Activated CD4-positive, alpha-beta T cell treated with anti-CD3 and anti-CD28 coated beads, Interleukin-2, Interleukin-4, amounts not matched to agents 100 ng/mL and 50 ng/mL, durations not matched to agents 16 hours and 8 hours (primary cell): ENCODE measurements at regions not wholly inside any gene's neighbourhood (a gene's known extent, or its start where the extent isn't known, plus 50 kb on each side); places are given as distances from the start of the nearest gene placed in this dataset.

Source experiments
- DNase-seq: peaks from one replicate; pipeline ENCODE4 v3.0.0-alpha.2; 2020; ENCODE audit warnings: low spot score

DNA sequence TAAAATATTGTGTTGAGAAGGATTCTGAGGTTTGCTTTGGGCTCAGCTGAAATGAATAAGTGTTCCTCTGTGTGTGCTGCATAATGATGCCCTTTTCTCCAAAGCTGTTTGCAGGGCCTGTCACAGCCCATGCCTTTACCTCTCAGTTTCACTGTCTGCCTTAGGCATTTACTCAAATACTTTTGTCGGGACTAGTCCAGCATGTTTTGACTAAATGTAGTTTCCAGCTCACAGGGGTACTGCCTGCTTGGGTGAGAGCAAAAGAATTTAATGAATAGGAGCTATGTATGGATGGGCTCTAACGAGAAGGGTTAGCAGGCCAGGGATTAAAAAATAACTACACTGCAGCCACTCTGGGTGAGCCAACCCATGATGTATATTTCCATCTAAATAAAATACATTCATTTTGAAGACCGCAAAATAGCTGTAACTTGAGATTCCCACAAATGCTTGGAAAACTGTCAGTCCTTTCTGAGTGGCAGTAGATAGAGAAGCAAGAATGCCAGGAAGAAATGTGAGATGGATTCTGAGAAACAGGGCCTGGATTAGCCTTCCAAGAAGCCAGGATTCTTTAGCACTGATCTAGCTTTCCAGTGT, 549.2 kb upstream of the TBL1XR1 start:
- DNase-seq = no peak

DNA sequence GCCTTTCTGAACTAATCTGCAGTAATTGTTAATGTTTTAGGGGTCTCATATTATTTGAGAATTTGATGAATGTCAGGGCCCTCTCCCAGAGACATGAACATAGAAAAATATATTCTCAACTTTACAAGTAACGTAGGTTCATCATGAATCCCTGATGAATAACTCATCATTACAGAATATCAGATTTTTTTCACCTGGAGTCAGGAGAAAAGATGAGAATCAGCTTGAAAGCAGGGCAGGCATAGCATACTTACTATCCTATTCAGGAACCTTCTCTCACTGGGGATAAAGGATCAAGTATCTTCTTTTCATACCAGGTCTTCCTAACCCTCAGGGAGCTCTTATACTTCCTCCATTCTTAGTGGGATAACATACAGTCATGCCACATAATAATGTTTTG, 552.6 kb upstream of the TBL1XR1 start:
- no peak for DNase-seq

DNA sequence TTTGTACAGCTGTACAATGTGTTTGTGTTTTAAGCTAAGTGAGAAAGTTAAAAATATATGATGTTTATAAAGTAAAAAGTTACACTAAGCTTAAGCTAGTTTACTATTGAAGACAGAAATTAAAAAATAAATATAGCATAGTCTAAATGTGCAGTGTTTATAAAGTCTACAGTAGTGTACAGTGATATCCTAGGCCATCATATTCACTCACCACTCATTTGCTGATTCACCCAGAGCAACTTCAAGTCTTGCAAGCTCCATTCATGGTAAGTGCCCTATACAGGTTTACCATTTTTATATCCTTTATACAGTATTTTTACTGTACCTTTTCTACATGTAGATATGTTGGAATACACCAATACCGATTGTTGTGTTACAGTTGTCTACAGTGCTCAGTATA, 553.2 kb upstream of the TBL1XR1 start:
- no peak for DNase-seq

DNA sequence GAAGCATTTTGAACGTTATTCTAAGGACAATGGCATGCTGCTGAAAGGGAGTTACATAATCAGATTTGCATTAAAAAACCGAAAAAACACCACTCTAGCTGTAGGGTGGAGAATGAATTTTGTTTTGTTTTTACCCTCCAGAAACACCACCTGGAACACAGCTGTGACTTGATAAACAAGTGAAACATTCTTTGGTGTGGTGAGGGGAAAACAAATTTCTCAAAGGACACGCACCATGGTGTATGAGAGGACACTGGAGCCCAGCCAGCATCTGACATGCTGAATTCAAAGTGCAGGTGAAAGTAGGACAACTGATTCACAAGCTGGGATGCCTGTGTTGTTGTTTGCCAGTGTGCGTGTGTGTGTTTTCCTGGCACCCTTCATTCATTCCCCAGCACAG, 554.5 kb upstream of the TBL1XR1 start:
- DNase-seq = no peak

DNA sequence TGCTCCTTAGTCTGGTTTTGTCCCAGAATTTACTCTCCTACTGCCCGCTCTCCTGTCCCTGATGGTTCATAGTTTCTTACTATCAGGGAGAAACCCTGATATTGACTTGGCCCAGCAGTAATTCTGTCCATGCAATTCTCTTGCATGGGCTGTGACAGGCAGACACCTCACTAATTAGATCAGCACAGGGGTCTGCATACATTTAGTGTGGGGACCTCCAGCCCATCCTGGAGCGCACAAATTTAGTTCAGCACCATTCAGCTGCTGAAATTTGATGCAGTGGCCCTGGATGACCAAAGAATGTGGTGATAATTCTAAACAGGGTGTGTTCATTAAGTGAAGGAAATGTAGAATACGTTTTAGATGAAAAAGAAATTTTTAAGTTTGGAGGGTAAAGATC, 555.5 kb upstream of the TBL1XR1 start:
- no peak for DNase-seq

DNA sequence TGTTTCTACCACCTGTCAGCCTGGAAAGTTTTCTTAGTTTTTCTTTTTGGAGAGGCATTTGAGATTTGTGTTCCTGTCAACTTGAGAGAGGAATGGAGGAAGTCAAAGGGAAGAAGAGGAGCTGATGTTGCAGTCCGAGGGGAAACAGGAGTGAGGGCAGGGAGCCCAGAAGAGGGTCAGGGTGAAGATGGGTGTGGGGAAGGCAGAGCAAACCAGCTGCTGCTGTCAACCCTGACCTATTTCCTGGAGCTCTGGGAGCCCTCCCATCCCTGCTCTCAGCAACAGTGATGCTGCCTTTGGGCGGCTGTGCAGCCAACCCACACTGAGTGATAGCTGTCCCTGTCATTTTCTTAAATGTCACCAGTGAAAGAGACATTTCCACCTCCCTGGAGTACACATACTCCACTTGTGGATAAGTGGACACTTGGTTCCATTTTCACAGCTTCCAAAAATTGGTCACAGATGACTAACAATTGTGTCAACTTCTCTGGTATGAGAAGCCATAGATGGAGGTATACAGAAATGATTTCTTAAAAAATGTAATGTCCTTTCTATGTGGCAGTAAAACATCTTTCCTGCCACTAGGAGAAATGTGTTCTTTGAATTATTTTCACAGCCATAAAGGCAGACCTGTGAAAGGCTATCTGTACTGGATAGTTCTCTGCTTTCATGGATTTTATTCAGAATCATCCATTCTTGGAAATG, 556.3 kb upstream of the TBL1XR1 start:
- DNase-seq = no peak

DNA sequence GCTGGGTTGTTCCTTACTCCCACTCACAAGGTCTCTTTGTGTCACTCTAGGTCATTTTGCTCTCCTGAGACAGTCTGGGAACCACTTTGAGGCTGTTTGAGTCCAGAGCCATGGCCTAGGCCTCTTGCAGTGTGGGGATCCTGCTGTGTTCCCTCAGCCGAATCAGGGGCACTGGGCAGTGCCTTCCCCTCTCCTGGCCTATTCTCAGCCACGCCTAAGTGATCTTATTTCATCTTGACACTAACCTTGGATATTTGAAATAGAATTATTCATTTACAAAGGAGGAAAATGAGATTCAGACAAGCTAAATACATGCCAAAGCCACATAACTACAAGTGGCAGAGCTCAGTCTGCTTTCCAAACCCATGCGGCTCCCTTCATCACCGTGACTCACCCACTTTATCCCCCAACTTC, 557.2 kb upstream of the TBL1XR1 start:
- no peak for DNase-seq

DNA sequence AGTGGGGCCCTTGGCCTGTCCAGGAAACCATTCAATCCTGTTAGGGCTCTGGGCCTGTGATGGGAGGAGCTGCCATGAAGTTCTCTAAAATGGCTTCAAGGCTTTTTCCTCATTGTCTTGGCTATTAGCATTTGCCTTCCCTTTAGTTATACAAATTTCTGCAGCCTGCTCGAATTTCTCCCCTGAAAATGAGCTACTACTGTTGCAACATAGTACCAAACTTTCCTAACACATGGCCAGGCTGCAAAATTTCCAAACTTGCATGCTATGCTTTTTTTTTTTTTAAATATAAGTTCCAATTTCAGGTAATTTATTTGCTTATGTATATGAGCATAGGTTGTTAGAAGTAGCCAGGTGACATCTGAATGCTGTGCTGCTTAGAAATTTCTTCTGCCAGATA, 560.8 kb upstream of the TBL1XR1 start:
- DNase-seq = no peak

DNA sequence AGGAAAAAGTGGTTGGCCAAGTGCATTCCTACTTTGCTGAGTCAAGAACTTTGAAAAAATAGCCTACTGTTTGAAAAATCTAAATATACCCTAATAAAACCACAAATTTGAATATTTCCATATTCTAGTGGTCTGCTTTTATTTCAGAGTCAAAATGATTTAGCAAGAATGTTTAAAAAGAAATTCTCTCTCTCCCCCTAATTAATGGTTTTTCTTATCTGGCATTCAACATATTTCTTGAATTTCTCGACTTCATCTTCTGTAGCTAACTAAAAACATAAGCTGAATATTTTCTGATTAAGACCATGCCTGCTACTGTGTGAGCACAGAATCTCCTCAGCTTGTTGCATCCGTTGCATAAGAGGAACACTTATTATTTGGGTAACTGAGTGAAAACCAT, 563.5 kb upstream of the TBL1XR1 start:
- DNase-seq = no peak

DNA sequence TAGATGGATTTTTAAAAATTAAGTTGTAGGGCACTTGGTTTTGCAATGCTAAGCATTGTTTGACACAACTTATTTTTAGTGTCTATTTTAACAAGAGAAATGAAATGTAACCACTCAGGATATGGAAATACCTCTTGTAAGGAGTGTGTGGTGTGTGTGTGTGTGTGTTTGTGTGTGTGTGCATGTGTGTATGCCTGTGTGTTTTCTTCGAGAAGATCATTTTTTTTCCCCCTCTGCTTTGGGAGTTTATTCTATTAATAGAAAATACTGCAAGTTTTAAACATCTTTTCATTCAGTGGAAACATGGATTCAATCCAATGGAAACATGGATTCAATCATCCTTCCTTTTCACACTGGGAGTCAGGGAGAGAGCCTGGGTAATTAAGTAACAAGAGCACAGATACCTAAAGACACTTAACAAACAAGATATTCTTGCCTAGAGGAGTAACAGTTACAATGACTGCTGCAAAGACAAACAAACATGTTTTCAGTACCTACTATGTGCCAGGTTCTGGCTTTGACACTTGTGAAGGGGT, 567.2 kb upstream of the TBL1XR1 start:
- no peak for DNase-seq

DNA sequence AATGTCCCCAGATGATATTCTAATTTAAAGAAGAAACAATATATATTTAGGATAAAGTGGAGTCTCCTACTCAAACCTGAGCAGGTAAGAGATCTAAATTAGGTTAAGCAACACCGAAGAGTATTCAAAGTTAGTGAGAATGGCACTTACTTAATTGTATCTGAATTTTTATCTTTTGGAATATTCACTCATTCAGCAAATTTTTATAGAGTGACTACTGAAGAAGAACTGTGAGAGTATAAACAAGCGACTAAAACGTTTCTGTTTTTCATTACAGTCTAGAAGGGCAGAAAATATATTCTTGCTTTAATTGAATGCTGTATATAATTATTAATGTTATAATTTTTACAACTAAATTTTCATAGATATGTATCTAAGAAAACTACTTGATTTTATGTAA, 567.7 kb upstream of the TBL1XR1 start:
- no peak for DNase-seq

DNA sequence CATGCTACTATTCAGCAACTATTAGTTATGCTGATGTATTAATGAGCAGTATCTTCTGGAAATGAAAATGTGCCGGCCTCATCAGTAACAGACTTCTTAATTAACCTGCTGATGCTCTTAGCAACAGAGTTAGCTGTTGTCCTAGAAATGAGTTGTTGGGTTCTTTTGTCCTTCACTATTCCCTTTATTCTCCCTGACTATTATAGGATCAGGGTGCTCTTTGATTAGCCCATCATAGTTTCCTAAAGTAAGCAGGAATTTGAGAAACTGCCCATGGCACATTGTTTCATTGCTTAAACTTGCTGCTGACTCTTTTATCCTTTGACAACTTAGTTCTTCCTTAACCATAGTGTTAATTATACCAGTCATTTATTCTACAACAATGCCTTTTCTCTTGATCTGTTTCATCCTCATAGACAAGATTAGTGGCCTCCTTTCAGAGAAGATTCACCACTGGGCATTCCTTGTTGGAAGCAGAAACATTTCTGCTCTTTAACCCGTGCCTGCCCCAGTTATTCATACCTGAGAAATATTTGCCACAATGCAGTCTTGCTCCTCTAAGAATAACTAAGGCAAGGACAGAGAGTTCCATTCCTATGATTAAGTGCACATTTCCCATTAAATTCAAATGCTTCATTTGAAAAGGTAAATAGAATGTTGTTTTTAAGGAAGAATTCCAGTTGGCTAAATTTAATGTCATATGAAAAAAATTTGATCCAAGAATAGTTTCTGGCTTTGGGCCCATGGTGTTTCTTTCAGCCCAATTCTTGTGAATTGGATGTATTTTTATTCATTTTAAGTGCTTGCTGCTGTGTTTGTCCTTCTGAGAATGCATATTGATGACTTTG, 573.3 kb upstream of the TBL1XR1 start:
- DNase-seq = no peak

DNA sequence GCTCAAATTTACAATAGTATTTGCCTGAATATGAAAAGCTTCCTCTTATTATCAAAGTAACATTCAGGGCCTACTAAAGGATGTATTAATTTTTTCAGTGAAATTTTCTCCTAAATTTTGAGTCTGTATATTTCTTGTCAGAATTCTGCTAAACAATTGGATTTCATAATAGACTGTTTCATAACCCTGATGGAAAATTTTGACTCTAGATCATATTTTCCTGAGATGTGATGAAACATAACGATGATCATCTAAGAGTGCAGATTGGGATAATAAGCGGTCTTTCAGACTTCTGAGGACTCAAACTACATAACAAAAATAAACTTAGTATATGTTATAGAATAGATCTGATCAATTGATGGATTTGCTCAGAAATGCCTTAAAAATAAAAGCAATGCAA, 574.5 kb upstream of the TBL1XR1 start:
- DNase-seq = no peak

DNA sequence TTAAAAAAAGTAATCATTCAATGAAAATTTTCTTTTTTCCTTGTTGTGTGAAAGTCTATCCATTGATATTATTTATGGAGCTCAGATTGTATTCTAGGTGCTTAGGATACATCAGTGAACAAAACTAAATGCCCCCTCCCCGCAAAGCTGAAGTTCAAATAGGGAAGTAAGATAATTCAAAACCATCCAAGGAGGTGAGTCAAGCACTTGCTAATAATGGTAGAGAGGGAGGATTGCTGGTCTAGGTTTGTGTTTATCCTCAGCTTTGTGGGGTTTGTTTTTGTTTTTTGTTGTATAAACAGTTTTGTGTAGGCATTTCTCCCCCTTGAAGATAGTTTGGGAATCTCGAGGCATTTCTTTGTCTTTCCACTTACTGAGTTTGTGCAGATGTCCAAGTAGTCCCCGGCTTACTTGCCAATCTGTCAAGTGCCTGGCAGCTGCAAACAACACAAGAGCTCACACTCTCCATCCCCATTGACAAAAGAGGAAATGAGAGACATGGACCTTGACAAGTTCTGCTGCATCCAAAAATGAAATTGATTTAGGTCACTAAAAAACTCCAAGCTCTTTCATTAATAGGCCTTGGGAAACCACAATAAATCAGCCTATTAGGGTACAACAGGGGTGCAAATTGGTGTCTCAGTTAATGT, 575.8 kb upstream of the TBL1XR1 start:
- no peak for DNase-seq

DNA sequence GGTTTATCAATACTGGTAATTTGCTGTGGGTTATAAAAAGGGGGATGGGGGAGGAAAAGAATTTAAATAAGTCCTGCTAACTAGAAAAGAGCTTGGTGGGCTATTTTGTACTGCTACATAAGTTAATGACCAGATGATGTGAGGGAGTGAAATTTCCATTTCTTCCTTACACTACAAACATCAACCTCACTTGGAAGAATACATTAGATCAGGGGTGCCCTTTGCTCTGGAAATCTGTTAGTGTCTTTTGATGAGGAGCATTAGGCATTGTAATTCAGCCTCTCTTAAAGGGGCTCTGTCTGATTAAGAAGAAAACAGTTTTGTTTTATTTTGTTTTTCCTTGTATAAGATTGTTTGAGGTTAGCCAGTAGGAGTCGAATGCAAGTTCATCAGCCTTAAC, 576.4 kb upstream of the TBL1XR1 start:
- no peak for DNase-seq

DNA sequence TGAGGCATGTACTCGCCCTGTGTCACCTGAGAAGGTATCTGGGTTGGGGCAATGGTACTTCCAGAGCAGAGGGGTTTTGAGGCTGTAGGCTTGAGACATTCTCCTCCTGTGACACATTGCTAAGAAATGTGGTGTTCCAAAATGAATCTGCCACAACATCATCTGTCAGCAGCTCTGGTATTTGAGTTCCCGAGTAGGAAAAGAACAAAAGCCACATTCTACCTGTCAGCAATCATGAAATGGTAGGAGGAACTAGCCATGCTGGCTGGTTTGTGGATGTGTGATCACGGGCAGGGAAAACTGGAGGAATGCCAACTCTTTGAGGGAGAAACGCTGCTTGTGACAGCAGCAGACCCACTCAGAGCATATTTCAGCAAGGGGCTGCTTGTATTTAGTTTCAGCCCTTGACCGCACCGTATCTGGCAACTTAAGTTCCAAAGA, 579.4 kb upstream of the TBL1XR1 start:
- DNase-seq = no peak

DNA sequence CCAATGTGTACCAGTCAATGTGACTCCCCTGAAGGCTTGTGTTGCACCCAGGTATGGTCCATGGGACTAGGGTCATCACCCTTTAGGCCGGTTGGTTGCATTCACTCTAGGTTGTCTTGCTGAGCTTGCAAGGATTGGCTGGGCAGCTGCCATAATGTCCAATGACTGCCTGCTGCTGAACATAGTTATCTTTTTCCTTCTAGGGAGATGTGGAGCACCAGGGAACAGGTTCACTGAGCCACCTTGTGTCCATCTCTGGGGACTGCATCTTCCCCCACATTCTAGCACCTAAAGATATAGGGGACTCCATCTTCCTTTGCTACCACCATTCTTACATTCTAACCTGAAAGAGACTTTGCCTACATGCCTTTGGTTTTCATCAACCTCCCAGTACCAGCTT, 580.4 kb upstream of the TBL1XR1 start:
- peak; percentile 36 for DNase-seq

DNA sequence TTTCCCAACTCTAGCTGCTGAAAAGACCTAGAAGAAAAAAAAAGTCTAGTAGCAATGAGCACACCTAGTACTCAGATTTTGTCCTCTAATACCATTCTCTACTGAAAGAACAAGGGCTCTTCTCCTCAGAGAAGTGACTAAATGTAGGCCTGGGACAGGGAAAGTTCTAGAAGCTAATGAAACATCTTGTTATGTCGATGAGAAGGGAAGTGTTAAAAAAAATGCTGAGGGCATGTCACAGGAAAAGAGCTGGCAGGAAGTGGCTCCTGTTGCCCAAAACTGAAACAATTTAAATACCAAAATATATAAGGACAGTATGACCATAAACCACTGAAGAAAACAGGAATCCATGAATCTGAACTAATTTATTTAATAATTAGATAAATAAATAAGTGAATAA, 581.4 kb upstream of the TBL1XR1 start:
- peak; percentile 4 for DNase-seq

DNA sequence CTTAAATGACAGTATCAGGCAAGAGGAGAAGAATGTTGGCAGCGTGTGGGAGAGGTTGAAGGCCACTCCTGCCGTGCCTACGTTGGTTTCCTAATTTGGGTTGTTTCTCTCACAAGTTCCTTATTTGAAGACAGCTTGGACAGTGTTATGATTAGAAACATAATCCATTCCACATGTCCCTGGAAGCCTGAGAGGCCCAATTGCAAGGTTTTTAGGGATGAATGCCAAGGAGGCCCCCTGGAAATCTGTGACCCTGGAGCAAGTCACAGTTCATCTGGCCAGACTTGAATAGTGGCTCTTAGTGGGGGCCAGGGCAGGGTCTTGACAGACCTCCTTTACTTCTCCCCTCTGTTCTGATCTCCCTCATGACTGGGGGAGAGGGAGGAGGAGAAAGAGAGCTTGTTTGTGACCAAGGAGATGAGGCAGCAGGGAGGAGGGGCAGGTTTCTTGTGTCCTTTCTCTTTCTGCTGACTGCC, 584.4 kb upstream of the TBL1XR1 start:
- DNase-seq = no peak

DNA sequence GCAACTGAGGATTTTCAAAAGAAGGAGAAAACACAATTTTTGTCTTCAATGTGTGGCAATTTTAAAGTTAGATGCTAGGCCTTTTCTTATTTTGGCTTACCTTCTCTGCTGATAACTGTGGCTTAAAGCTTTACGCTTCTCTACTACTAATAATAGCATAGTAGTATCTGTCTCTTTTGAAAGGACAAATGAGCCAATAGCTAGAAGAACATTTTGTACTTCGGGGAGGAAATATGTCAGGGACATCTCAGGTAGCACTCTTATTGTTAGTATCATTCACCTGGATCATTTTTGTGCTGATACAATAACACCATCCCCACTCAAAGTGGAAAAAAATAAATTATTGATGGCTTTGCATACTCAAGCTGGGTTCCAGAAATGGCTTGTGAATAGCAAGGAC, 586.1 kb upstream of the TBL1XR1 start:
- DNase-seq = no peak

DNA sequence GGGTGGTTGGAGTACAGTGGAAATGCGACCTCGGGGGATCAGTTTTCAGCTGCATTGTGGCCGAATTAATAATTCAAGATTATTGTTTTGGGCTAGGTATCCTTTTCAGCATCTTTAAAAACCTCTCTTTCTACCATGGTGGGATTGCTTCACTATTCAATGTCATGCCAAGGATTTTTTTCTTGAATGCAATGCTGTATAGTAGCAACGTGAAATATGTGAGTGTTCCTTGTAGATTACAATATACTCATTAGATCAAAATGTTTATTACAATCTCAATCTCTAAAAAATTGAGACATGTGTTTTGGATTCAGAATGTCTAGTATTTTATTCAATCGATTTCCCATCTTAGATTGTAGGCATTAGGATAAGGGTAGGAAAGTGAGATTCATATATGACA, 586.5 kb upstream of the TBL1XR1 start:
- no peak for DNase-seq
